Karpas-422 (cell line): ENCODE measurements at regions not wholly inside any gene's neighbourhood (a gene's known extent, or its start where the extent isn't known, plus 50 kb on each side); places are given as distances from the start of the nearest gene placed in this dataset.
"Not testable (repeated sequence)": the region's sequence is repeated elsewhere in the genome, so short reads cannot be mapped to it uniquely, and the experiment has no call there.

Source experiments
- DNase-seq: peaks from one replicate; pipeline ENCODE4 v3.0.0-alpha.2; 2015
- H2AFZ ChIP-seq: fragments of 200-600 bp; sonication (generic); 2 replicates; pipeline ENCODE4 v1.6.1; 2014; ENCODE audit warnings: antibody characterized with exemption, low read length, mixed read lengths
- H3K27ac ChIP-seq: fragments of 200-600 bp; sonication (generic); 2 replicates; pipeline ENCODE4 v1.5.1; 2014; ENCODE audit warnings: mild to moderate bottlenecking, low read length, moderate library complexity
- H3K27me3 ChIP-seq: fragments of 200-600 bp; sonication (generic); 2 replicates; pipeline ENCODE4 v1.6.1; 2014; ENCODE audit warnings: low read length, mixed read lengths
- H3K36me3 ChIP-seq: fragments of 200-600 bp; sonication (generic); 2 replicates; pipeline ENCODE4 v1.6.1; 2014; ENCODE audit warnings: low read length, mixed read lengths; ENCODE audit not compliant: insufficient read depth
- H3K4me1 ChIP-seq: fragments of 200-600 bp; sonication (generic); 2 replicates; pipeline ENCODE4 v1.6.1; 2014; ENCODE audit warnings: mild to moderate bottlenecking, low read length, mixed read lengths
- H3K4me2 ChIP-seq: fragments of 200-600 bp; sonication (generic); 2 replicates; pipeline ENCODE4 v1.6.1; 2014; ENCODE audit warnings: low read length, low read depth, mild to moderate bottlenecking; ENCODE audit not compliant: poor library complexity, severe bottlenecking
- H3K4me3 ChIP-seq: fragments of 200-600 bp; sonication (generic); 2 replicates; pipeline ENCODE4 v1.5.1; 2014; ENCODE audit warnings: mild to moderate bottlenecking, antibody characterized with exemption, low read length, mixed read lengths
- H3K79me2 ChIP-seq: fragments of 200-600 bp; sonication (generic); 2 replicates; pipeline ENCODE4 v1.6.1; 2014; ENCODE audit warnings: mild to moderate bottlenecking, low read length, mixed read lengths
- H3K9ac ChIP-seq: fragments of 200-600 bp; sonication (generic); 2 replicates; pipeline ENCODE4 v1.6.0; 2014; ENCODE audit warnings: low read length
- H3K9me2 ChIP-seq: fragments of 200-600 bp; sonication (generic), shearing (Covaris generic); replicated peaks from 2 replicates; pipeline ENCODE4 v1.6.0; 2014; ENCODE audit warnings: mild to moderate bottlenecking, low read length, moderate library complexity; ENCODE audit not compliant: insufficient read depth
- H3K9me3 ChIP-seq: fragments of 300-700, 200-600 bp; sonication (generic); 2 replicates; pipeline ENCODE4 v1.6.1; 2014; ENCODE audit warnings: low read length, mixed read lengths
- H4K20me1 ChIP-seq: fragments of 200-600 bp; sonication (generic); 2 replicates; pipeline ENCODE4 v1.6.1; 2014; ENCODE audit warnings: mild to moderate bottlenecking, antibody characterized with exemption, low read length, low read depth; ENCODE audit not compliant: insufficient read depth

DNA sequence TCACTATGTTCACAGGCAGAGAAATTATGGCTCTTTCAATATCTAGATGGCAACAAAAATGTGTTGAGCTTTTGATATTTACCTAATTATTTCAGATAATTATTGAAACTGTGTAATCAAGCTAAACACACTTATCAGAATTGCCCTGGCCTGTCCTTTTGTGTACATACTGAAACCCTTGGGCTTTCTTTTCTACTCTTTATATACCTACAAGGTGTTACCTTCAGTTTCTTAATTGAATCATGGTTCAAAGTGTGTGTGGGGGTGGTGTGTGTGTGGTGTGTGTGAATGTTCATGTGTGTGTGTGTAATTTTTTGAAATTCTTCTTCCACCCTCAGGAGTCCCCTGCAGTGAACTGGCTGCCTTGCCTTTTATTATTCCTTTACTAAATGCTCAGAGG is 506.8 kb upstream of the SOX9 start:
- Histone ChIP-seq H3K36me3 (no peaks in the 10 kb centered on the region), H3K9me3 (no peaks in the 10 kb centered on the region; the same call in 1 of the 2 replicates), H3K9me2 (no peaks in the 10 kb centered on the region), H3K4me1 (no peaks in the 10 kb centered on the region), H3K27me3 (no peaks in the 10 kb centered on the region), H3K9ac (no peak overlapping the region), H3K4me2 (no peak overlapping the region), H4K20me1 (no peaks in the 10 kb centered on the region), H3K4me3 (no peak overlapping the region), H2AFZ (no peak overlapping the region), H3K27ac (no peak overlapping the region), H3K79me2 (no peaks in the 10 kb centered on the region)
- no peak for DNase-seq

DNA sequence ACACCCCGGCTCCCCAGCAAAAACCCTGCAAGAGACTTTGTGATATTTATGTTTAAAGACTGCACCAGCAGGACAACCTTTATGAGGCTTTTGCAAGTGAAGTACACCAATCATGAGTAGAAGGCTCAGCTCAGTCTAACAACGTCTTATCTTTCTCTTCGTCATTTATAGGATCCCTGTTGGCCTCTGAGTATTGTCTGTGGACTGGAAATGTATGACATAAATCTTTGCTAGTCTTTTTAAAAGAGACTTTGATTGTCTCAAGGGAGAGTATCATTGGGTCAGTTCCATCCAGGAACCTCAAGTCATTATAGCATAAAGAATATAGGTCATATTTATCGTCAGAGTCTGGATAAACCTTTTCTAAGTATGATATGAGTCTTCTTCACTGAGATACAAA is 505.0 kb upstream of the SOX9 start:
- Histone ChIP-seq H2AFZ (no peak overlapping the region), H3K36me3 (no peaks in the 10 kb centered on the region), H3K9me2 (no peaks in the 10 kb centered on the region), H3K4me1 (no peaks in the 10 kb centered on the region), H3K4me3 (no peak overlapping the region), H3K27me3 (no peaks in the 10 kb centered on the region), H3K79me2 (no peaks in the 10 kb centered on the region), H3K27ac (no peak overlapping the region), H3K9ac (no peak overlapping the region), H4K20me1 (no peaks in the 10 kb centered on the region), H3K4me2 (no peak overlapping the region), H3K9me3 (no peaks in the 10 kb centered on the region; the same call in 1 of the 2 replicates)
- DNase-seq = no peak

DNA sequence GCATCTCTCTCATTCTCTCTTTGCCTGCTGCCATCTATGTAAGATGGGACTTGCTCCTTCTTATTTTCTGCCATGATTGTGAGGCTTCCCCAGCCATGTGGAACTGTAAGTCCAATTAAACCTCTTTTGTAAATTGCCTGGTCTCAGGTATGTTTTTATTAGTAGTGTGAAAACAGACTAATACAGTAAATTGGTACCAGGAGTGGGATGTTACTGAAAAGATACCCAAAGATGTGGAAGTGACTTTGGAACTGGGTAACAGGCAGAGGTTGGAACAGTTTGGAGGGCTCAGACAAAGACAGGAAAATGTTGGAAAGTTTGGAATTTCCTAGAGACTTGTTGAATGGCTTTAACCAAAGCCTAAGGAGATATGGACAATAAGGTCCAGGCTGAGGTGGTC is 503.1 kb upstream of the SOX9 start:
- not testable (repeated sequence) for H3K79me2 ChIP-seq, H3K4me1 ChIP-seq, H3K9me3 ChIP-seq, H3K36me3 ChIP-seq, H3K9ac ChIP-seq, H3K4me2 ChIP-seq, H4K20me1 ChIP-seq, H3K27ac ChIP-seq, H3K4me3 ChIP-seq, DNase-seq, H3K27me3 ChIP-seq, H3K9me2 ChIP-seq, H2AFZ ChIP-seq

DNA sequence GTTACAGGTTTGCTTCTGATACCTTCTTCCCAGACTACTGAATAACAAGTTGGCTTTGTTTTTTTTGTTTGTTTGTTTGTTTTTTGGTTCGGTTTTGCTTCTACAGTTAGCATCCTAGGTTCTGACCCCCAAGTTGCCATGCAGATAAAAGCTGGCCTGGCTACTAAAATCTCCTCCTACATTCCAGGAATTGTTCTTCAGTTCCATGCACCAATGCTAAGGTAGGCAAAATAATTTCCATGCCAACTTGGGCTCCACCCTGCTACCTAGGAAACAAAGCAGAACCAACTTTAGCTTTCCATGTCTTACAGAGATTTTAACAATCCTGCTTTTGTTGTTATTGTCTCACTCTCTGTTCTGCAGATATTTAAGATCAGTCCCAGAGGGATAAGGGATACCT is 495.5 kb upstream of the SOX9 start:
- H2AFZ ChIP-seq = no peak overlapping the region
- H3K4me1 ChIP-seq = no peaks in the 10 kb centered on the region
- no peaks in the 10 kb centered on the region for H3K27me3 ChIP-seq
- no peak overlapping the region for H3K4me3 ChIP-seq
- H3K9ac ChIP-seq = no peak overlapping the region
- no peaks in the 10 kb centered on the region for H3K9me2 ChIP-seq
- DNase-seq = no peak
- H3K79me2 ChIP-seq = no peaks in the 10 kb centered on the region
- no peaks in the 10 kb centered on the region for H3K36me3 ChIP-seq
- H3K4me2 ChIP-seq = no peak overlapping the region
- no peaks in the 10 kb centered on the region for H4K20me1 ChIP-seq
- no peaks in the 10 kb centered on the region for H3K9me3 ChIP-seq
- no peak overlapping the region for H3K27ac ChIP-seq

DNA sequence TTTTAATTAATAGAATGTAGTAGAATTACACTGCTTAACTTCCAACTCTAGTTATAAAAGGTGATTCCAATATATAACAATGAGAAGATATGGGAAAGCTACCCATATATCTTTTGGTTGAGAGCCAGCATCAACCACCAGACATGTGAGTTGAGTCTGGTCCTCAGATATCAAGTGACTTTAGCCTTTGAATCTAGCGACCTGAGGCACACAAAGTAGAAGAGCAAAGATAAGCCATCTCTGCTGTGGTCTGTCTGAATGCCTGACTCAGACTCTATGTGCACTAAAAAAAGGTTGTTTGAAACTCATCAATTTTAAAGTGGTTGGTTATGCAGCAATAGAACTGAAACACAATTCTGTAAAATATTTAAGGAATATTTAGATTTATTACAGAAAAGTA is 492.5 kb upstream of the SOX9 start:
- H3K27ac ChIP-seq = no peak overlapping the region
- no peaks in the 10 kb centered on the region for H3K27me3 ChIP-seq
- H3K4me2 ChIP-seq = no peak overlapping the region
- H3K79me2 ChIP-seq = no peaks in the 10 kb centered on the region
- no peak overlapping the region for H3K4me3 ChIP-seq
- no peak overlapping the region for H2AFZ ChIP-seq
- H3K9me3 ChIP-seq = no peaks in the 10 kb centered on the region
- H3K9ac ChIP-seq = no peak overlapping the region
- no peaks in the 10 kb centered on the region for H3K4me1 ChIP-seq
- no peaks in the 10 kb centered on the region for H4K20me1 ChIP-seq
- H3K36me3 ChIP-seq = no peaks in the 10 kb centered on the region
- DNase-seq = no peak
- H3K9me2 ChIP-seq = no peaks in the 10 kb centered on the region

DNA sequence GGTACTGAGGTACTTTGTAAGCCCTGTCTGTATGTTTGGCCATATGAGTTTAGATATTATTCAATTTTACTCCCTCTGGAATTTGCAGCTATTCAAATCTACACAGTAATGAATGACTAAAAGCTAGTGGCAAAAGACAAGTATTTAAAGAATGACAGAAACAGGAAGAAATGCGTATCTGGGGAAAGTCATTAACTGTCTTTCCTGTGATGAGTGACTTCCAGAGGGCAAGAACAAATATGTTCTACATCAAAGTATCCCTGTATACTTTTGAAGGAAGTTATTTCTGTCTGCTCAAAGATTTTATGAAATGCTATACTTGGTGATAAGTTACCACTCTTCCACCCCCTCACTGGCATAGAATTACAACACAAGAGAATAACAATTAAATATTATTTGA is 489.3 kb upstream of the SOX9 start:
- no peak overlapping the region for H3K4me2 ChIP-seq

DNA sequence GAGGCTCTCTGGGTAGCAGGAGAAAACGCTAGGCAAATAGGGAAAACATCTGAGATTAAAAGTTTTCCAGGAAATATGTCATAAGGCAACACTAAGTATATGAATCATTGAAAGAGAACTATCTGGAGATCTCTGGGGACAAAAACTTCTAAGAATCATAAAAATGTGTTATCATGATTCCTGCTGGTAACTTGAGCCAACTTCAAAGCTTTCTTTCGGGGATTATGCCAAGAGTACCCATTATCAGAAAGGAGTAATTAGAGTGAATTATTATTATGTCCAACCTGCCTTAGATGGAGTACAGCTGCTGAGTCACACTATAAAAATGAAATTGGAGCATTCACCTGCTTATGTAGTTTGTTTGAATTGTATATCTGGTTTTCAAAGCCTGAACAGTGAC is 488.5 kb upstream of the SOX9 start:
- Histone ChIP-seq H3K27me3 (no peaks in the 10 kb centered on the region), H3K4me1 (no peaks in the 10 kb centered on the region), H3K9me3 (no peaks in the 10 kb centered on the region), H3K4me2 (no peak overlapping the region), H3K9ac (no peak overlapping the region), H3K79me2 (no peaks in the 10 kb centered on the region), H3K36me3 (no peaks in the 10 kb centered on the region), H2AFZ (no peak overlapping the region), H3K9me2 (no peaks in the 10 kb centered on the region), H3K4me3 (no peak overlapping the region), H3K27ac (no peak overlapping the region), H4K20me1 (no peaks in the 10 kb centered on the region)
- DNase-seq = no peak

More for the DNA sequence above, 489.3 kb upstream of the SOX9 start:
- no peak overlapping the region for H3K27ac ChIP-seq
- no peaks in the 10 kb centered on the region for H3K9me2 ChIP-seq
- no peak overlapping the region for H3K9ac ChIP-seq
- no peaks in the 10 kb centered on the region for H4K20me1 ChIP-seq
- no peaks in the 10 kb centered on the region for H3K9me3 ChIP-seq
- H3K4me3 ChIP-seq = no peak overlapping the region
- H2AFZ ChIP-seq = no peak overlapping the region
- no peak for DNase-seq
- H3K79me2 ChIP-seq = no peaks in the 10 kb centered on the region
- H3K27me3 ChIP-seq = no peaks in the 10 kb centered on the region
- no peaks in the 10 kb centered on the region for H3K36me3 ChIP-seq
- H3K4me1 ChIP-seq = no peaks in the 10 kb centered on the region

DNA sequence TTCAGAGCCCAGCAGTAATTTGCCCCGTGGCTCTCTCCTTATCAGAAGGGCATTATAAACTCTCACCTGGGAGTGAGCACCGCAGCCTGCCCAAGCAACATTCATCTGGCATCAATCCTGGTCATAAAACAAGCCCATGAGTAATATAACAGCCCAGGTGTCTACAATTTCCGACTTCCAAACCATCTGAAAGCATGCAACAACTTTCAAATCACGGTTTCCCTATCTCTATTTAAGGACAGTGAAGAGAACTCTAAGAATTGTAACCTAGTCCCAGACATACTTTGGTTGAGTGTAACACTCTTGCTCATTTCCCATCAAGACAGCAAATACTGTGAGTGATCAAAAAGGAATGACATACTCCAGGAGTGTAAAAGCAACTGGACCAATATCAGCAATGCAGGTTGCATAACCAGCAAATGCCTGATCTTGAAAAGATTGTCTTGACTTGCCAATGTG is 487.4 kb upstream of the SOX9 start:
- no peaks in the 10 kb centered on the region for H3K9me2 ChIP-seq
- H4K20me1 ChIP-seq = no peaks in the 10 kb centered on the region
- no peak for DNase-seq
- no peaks in the 10 kb centered on the region for H3K27me3 ChIP-seq
- H3K4me3 ChIP-seq = no peak overlapping the region
- H3K9ac ChIP-seq = no peak overlapping the region
- no peak overlapping the region for H2AFZ ChIP-seq
- H3K27ac ChIP-seq = no peak overlapping the region
- no peak overlapping the region for H3K4me2 ChIP-seq
- no peaks in the 10 kb centered on the region for H3K36me3 ChIP-seq
- H3K4me1 ChIP-seq = no peaks in the 10 kb centered on the region
- no peaks in the 10 kb centered on the region for H3K9me3 ChIP-seq
- H3K79me2 ChIP-seq = no peaks in the 10 kb centered on the region

DNA sequence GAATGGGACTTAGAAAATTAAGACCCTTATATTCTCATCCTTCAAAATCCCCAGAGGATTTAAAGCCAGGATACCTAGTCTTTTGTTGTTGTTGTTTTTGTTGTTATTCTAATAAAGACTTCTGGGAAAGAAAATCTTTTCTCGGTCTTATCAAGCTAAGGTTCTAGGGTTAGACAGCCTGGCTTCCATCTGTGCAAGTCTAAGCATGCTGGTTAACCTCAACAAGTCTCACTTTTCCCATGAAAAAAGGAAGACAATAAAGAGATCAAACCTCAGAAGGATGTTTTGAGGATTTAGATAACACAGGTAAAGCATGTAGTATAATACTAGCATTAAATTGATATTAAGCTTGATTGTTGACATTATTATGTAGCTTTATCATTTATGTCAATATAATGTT is 486.4 kb upstream of the SOX9 start:
- H3K4me1 ChIP-seq = no peaks in the 10 kb centered on the region
- no peak overlapping the region for H3K27ac ChIP-seq
- no peaks in the 10 kb centered on the region for H3K9me2 ChIP-seq
- H3K4me3 ChIP-seq = no peak overlapping the region
- no peaks in the 10 kb centered on the region for H3K79me2 ChIP-seq
- no peak overlapping the region for H3K4me2 ChIP-seq
- H3K9ac ChIP-seq = no peak overlapping the region
- no peaks in the 10 kb centered on the region for H3K36me3 ChIP-seq
- H3K9me3 ChIP-seq = no peaks in the 10 kb centered on the region
- H4K20me1 ChIP-seq = no peaks in the 10 kb centered on the region
- H3K27me3 ChIP-seq = no peaks in the 10 kb centered on the region
- H2AFZ ChIP-seq = no peak overlapping the region
- DNase-seq = no peak
